Fibroblast of lung (primary cell): ENCODE measurements at regions not wholly inside any gene's neighbourhood (a gene's known extent, or its start where the extent isn't known, plus 50 kb on each side); places are given as distances from the start of the nearest gene placed in this dataset.

ENCODE experiments used
- DNase-seq, 2 donors: peaks; one replicate each; pipeline versions ENCODE4 v3.0.0 to v3.0.0-alpha.2; 2010; ENCODE audit warnings: low read depth in 2 of 2
- H2AFZ ChIP-seq: 2 replicates; pipeline ENCODE4 v1.5.1; 2012; ENCODE audit warnings: low read length, control low read depth, inconsistent platforms
- H3K27ac ChIP-seq: 2 replicates; pipeline ENCODE4 v1.5.1; 2011; ENCODE audit warnings: low read length, control low read depth; ENCODE audit not compliant: insufficient read depth
- H3K27me3 ChIP-seq: 2 replicates; pipeline ENCODE4 v1.5.1; 2011; ENCODE audit warnings: mild to moderate bottlenecking, low read length; ENCODE audit not compliant: control insufficient read depth, insufficient read depth
- H3K36me3 ChIP-seq: 2 replicates; pipeline ENCODE4 v1.5.1; 2011; ENCODE audit warnings: low read length; ENCODE audit not compliant: control insufficient read depth, insufficient read depth
- H3K4me1 ChIP-seq: 2 replicates; pipeline ENCODE4 v1.5.1; 2011; ENCODE audit warnings: low read length; ENCODE audit not compliant: control insufficient read depth, insufficient read depth; ENCODE audit errors: extremely low read depth
- H3K4me2 ChIP-seq: 2 replicates; pipeline ENCODE4 v1.5.1; 2011; ENCODE audit warnings: low read length, control low read depth; ENCODE audit not compliant: insufficient read depth; ENCODE audit errors: extremely low read depth
- H3K4me3 ChIP-seq, 4 experiments: fragments of 200-600 bp in 1 of 4; sonication (generic) in 1 of 4; replicated peaks in 1 of 4; 2 replicates each; pipeline ENCODE4 v1.5.1; 2011 to 2016; ENCODE audit warnings: low read length in 4 of 4, low read depth in 3 of 4, mild to moderate bottlenecking in 3 of 4, control low read depth in 2 of 4, inconsistent platforms in 1 of 4, mixed read lengths in 1 of 4; ENCODE audit not compliant: insufficient read depth in 1 of 4; ENCODE audit errors: control extremely low read depth in 1 of 4
- H3K79me2 ChIP-seq: 2 replicates; pipeline ENCODE4 v1.5.1; 2012; ENCODE audit warnings: mild to moderate bottlenecking, low read length, inconsistent platforms; ENCODE audit not compliant: control insufficient read depth, insufficient read depth
- H3K9ac ChIP-seq: 2 replicates; pipeline ENCODE4 v1.5.1; 2011; ENCODE audit warnings: mild to moderate bottlenecking, low read length, control low read depth; ENCODE audit not compliant: insufficient read depth
- H3K9me3 ChIP-seq: 2 replicates; pipeline ENCODE4 v1.5.1; 2012; ENCODE audit warnings: low read depth, low read length; ENCODE audit not compliant: control insufficient read depth, insufficient read depth
- H4K20me1 ChIP-seq: 2 replicates; pipeline ENCODE4 v1.5.1; 2011; ENCODE audit warnings: low read length; ENCODE audit not compliant: control insufficient read depth, insufficient read depth; ENCODE audit errors: extremely low read depth
- CTCF ChIP-seq, 2 donors: IDR thresholded peaks in 1 of 2; conservative IDR thresholded peaks in 1 of 2; 1 replicate in 1 of 2; 2 replicates in 1 of 2; pipeline ENCODE4 v1.5.1; 2011 to 2012; ENCODE audit warnings: low read length in 2 of 2, control low read depth in 1 of 2, inconsistent platforms in 1 of 2, low read depth in 1 of 2, mild to moderate bottlenecking in 1 of 2
- EZH2 ChIP-seq: IDR thresholded peaks from 2 replicates; pipeline ENCODE4 v1.5.1; 2012; ENCODE audit warnings: low read length, control low read depth, mild to moderate bottlenecking; ENCODE audit errors: missing control alignments

DNA sequence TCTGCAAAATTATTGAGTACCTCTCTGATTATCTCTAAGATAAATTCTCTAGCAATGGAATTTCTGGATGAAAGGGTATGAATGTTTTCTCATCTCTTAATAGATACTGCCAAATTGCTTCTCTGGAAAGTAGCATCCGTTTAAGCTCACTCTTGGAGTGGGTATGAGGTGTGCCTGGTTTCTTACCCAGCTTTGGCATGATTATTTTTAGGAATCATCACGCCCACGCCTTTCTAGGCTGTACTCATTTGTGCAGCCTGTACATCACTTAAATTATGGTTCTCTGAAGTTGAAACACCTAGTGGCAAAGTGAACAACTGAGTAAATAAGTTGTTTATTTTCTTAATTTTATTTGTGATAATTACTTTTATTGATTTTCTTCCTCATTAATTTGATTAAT lies 156.5 kb upstream of the IL12B start:
- Histone ChIP-seq H2AFZ (no peak overlapping the region), H3K79me2 (no peaks in the 10 kb centered on the region), H3K4me2 (no peak overlapping the region), H3K27me3 (no peaks in the 10 kb centered on the region), H3K9me3 (no peaks in the 10 kb centered on the region), H3K36me3 (no peaks in the 10 kb centered on the region), H3K4me3 (no peak overlapping the region), H3K27ac (no peak overlapping the region), H3K9ac (no peak overlapping the region), H4K20me1 (no peaks in the 10 kb centered on the region), H3K4me1 (no peaks in the 10 kb centered on the region)
- no peak for DNase-seq
- TF ChIP-seq CTCF (conservative IDR thresholded peaks at IDR 0.05 in 1 of 2, IDR thresholded peaks at IDR 0.05 in 1 of 2; ENCODE audit: low read depth in 1 of 2, low read length in 2 of 2) (no peak), EZH2 (no peak)

- Histone ChIP-seq H3K79me2 (no peaks in the 10 kb centered on the region), H2AFZ (no peak overlapping the region), H3K9ac (no peak overlapping the region), H3K36me3 (no peaks in the 10 kb centered on the region), H3K4me1 (no peaks in the 10 kb centered on the region), H3K27me3 (no peaks in the 10 kb centered on the region), H4K20me1 (no peaks in the 10 kb centered on the region), H3K27ac (no peak overlapping the region), H3K4me3 (no peak overlapping the region), H3K9me3 (no peaks in the 10 kb centered on the region), H3K4me2 (no peak overlapping the region)
- no peak for DNase-seq
- TF ChIP-seq EZH2 (no peak), CTCF (conservative IDR thresholded peaks at IDR 0.05 in 1 of 2, IDR thresholded peaks at IDR 0.05 in 1 of 2; ENCODE audit: low read depth in 1 of 2, low read length in 2 of 2) (no peak)
Measured at GRCh38 chr5:159488516-159488915, 158.2 kb upstream of the IL12B start.

DNA sequence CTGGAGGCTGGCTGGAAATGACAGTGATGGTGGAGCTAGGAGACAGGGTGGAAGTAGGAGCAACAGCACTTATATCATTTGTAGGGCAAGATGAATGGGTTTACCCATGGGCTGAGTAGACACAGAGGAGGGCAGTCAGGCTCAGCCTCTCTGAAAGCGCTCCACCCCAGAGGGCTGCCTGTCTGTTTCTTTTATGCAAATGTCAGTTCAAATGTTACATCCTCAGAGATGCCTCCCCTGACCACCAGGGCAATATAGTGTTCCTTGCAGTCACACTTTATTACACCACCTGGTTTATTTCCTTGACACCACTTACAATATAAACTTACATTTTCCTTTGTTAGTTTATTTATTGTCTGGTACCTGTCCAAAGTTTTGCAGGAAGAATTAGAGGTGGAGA lies 159.5 kb upstream of the IL12B start:
- DNase-seq, result no peak
- H4K20me1 ChIP-seq, result no peaks in the 10 kb centered on the region
- no peak overlapping the region for H3K4me3 ChIP-seq
- no peak overlapping the region for H3K27ac ChIP-seq
- no peak overlapping the region for H2AFZ ChIP-seq
- no peaks in the 10 kb centered on the region for H3K9me3 ChIP-seq
- H3K36me3 ChIP-seq, result no peaks in the 10 kb centered on the region
- H3K4me1 ChIP-seq, result no peaks in the 10 kb centered on the region
- H3K27me3 ChIP-seq, result no peaks in the 10 kb centered on the region
- no peak overlapping the region for H3K9ac ChIP-seq
- TF ChIP-seq EZH2, result no peak
- TF ChIP-seq CTCF (conservative IDR thresholded peaks at IDR 0.05 in 1 of 2, IDR thresholded peaks at IDR 0.05 in 1 of 2; ENCODE audit: low read depth in 1 of 2, low read length in 2 of 2), result no peak
- no peaks in the 10 kb centered on the region for H3K79me2 ChIP-seq
- H3K4me2 ChIP-seq, result no peak overlapping the region
